Adrenal gland (tissue), 5 donors: ENCODE measurements at regions not wholly inside any gene's neighbourhood (a gene's known extent, or its start where the extent isn't known, plus 50 kb on each side); places are given as distances from the start of the nearest gene placed in this dataset.

Experiments
- POLR2A ChIP-seq, 2 donors: fragments of 450-650 bp; IDR thresholded peaks; one replicate each; pipeline ENCODE4 v1.6.1; 2017; ENCODE audit warnings: antibody characterized with exemption in 2 of 2, mild to moderate bottlenecking in 2 of 2, moderate library complexity in 1 of 2
- TF ChIP-seq, protein P1 (sequence below), 6 experiments: fragments of 450-650 bp in 4 of 6; fragments of 200-600 bp in 2 of 6; sonication (generic) in 1 of 6; IDR thresholded peaks; 1 replicate in 5 of 6; 2 replicates in 1 of 6; pipeline versions ENCODE4 v1.5.1 to v1.8.0; 2016 to 2021; ENCODE audit warnings: antibody characterized with exemption in 6 of 6, mild to moderate bottlenecking in 2 of 6, moderate library complexity in 1 of 6
- donor health status: DM: no; HTN: no; CAD: no.

DNA sequence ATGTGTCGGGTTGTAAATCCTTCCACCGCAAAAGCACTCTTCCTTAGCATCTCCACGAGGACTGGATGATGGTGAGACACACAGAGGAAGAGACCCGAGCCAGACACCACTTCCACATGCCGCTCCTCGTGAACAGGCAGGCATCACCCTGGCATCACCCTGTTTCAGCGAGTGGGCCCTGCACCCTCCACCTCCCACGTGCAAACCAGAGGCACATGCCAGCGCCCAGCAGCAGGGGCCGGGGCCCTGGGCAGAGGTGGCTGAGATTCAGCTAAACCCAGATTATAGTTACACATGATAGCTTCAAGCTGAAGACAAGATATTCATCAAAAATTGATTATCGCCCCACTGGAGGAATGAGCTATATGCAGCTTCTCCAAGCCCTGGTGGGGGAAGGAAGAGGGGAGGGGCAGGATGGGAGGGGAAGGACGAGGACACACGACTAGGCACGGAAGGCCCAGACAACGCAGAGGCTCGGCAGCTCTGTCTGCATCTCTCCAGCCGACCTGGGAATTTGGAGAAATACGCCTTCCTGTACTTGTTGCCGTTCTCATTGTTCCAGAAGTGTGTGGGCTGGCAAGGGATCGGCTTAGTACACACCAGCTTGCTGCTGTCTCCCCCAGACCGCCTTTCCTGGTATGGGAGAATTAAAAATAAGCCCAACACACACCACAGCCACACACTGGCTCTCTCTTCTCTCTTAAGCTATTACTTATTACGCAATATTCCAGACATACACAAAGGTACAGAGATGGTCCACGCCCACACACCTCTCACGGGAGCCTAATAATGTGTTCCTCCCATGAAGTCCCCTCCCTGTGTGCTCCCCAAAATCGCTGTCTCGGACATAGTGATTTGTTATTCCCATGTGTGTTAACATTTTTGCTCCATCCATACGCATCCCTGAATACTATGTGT, 50.4 kb upstream of the ZNF354A start:
- TF ChIP-seq, protein P1, sequence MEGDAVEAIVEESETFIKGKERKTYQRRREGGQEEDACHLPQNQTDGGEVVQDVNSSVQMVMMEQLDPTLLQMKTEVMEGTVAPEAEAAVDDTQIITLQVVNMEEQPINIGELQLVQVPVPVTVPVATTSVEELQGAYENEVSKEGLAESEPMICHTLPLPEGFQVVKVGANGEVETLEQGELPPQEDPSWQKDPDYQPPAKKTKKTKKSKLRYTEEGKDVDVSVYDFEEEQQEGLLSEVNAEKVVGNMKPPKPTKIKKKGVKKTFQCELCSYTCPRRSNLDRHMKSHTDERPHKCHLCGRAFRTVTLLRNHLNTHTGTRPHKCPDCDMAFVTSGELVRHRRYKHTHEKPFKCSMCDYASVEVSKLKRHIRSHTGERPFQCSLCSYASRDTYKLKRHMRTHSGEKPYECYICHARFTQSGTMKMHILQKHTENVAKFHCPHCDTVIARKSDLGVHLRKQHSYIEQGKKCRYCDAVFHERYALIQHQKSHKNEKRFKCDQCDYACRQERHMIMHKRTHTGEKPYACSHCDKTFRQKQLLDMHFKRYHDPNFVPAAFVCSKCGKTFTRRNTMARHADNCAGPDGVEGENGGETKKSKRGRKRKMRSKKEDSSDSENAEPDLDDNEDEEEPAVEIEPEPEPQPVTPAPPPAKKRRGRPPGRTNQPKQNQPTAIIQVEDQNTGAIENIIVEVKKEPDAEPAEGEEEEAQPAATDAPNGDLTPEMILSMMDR (IDR thresholded peaks at IDR 0.05) = no peak
- TF ChIP-seq POLR2A (IDR thresholded peaks at IDR 0.05) = no peak
